GM23338 (cell line): ENCODE measurements at regions not wholly inside any gene's neighbourhood (a gene's known extent, or its start where the extent isn't known, plus 50 kb on each side); places are given as distances from the start of the nearest gene placed in this dataset.

Experiments
- ATAC-seq: fragments of 200-7000 bp; cut with Tn5 transposase; 3 replicates; pipeline ENCODE4 v1.9.1; 2020
- DNase-seq: peaks from one replicate; pipeline ENCODE4 v3.0.0-alpha.2; 2015; ENCODE audit warnings: low spot score
- H2AFZ ChIP-seq: fragments of 200-600 bp; sonication (generic); 2 replicates; pipeline ENCODE4 v1.8.0; 2016; ENCODE audit warnings: antibody characterized with exemption, mild to moderate bottlenecking, moderate library complexity
- H3F3A ChIP-seq: fragments of 200-600 bp; sonication (generic); replicated peaks from 2 replicates; pipeline ENCODE4 v1.8.0; 2017; ENCODE audit warnings: antibody characterized with exemption, mixed run types, low read depth
- H3K27ac ChIP-seq: fragments of 200-600 bp; sonication (generic); 2 replicates; pipeline ENCODE4 v1.6.1; 2016; ENCODE audit warnings: low read depth
- H3K27me3 ChIP-seq: fragments of 200-600 bp; sonication (generic); 2 replicates; pipeline ENCODE4 v1.8.0; 2016; ENCODE audit warnings: mild to moderate bottlenecking, mixed run types, moderate library complexity; ENCODE audit not compliant: insufficient read depth
- H3K36me3 ChIP-seq: fragments of 200-600 bp; sonication (generic); 2 replicates; pipeline ENCODE4 v1.8.0; 2016; ENCODE audit warnings: mild to moderate bottlenecking; ENCODE audit not compliant: insufficient read depth
- H3K4me1 ChIP-seq: fragments of 200-600 bp; sonication (generic); 2 replicates; pipeline ENCODE4 v1.8.0; 2016; ENCODE audit warnings: mild to moderate bottlenecking, moderate library complexity; ENCODE audit not compliant: insufficient read depth
- H3K4me2 ChIP-seq: fragments of 200-600 bp; sonication (generic); 2 replicates; pipeline ENCODE4 v1.7.1; 2017; ENCODE audit warnings: mixed run types
- H3K4me3 ChIP-seq: fragments of 200-600 bp; sonication (generic); 2 replicates; pipeline ENCODE4 v1.6.1; 2016; ENCODE audit warnings: mixed run types
- H3K79me2 ChIP-seq: fragments of 200-600 bp; sonication (generic); replicated peaks from 2 replicates; pipeline ENCODE4 v1.8.0; 2017; ENCODE audit warnings: mild to moderate bottlenecking; ENCODE audit not compliant: insufficient read depth
- H3K9me2 ChIP-seq: fragments of 200-600 bp; sonication (generic); 2 replicates; pipeline ENCODE4 v1.8.0; 2017; ENCODE audit not compliant: insufficient read depth
- H4K20me1 ChIP-seq: fragments of 200-600 bp; sonication (generic); replicated peaks from 2 replicates; pipeline ENCODE4 v1.8.0; 2017; ENCODE audit warnings: mild to moderate bottlenecking; ENCODE audit not compliant: insufficient read depth
- H3K27ac Mint-ChIP-seq: 2 replicates; pipeline ENCODE4 v1.8.0; 2020; ENCODE audit warnings: inconsistent platforms, mild to moderate bottlenecking, moderate library complexity, mixed read lengths
- H3K27me3 Mint-ChIP-seq: 3 replicates; pipeline ENCODE4 v1.8.0; 2022; ENCODE audit warnings: low read depth, mild to moderate bottlenecking, moderate library complexity, mixed read lengths, inconsistent platforms; ENCODE audit not compliant: insufficient read depth, poor library complexity
- H3K36me3 Mint-ChIP-seq: 3 replicates; pipeline ENCODE4 v1.8.0; 2021; ENCODE audit warnings: low read depth, mild to moderate bottlenecking, inconsistent platforms, moderate library complexity, mixed read lengths
- H3K4me1 Mint-ChIP-seq: 3 replicates; pipeline ENCODE4 v1.8.0; 2020; ENCODE audit warnings: mild to moderate bottlenecking, inconsistent platforms, mixed read lengths
- H3K4me3 Mint-ChIP-seq: 3 replicates; pipeline ENCODE4 v1.8.0; 2021; ENCODE audit warnings: moderate library complexity, mild to moderate bottlenecking, inconsistent platforms, mixed read lengths
- H3K9me3 Mint-ChIP-seq: 3 replicates; pipeline ENCODE4 v1.8.0; 2020; ENCODE audit warnings: moderate library complexity, mild to moderate bottlenecking, inconsistent platforms, mixed read lengths
- CREB1 ChIP-seq: fragments of 250-450 bp; sonication (Bioruptor Pico); IDR thresholded peaks from 2 replicates; pipeline ENCODE4 v1.5.0; 2020; ENCODE audit warnings: low read depth, mild to moderate bottlenecking, moderate library complexity
- CTCF ChIP-seq, 2 experiments: fragments of 200-600 bp in 1 of 2; sonication (generic) in 1 of 2; conservative IDR thresholded peaks; 2 replicates each; pipeline versions ENCODE4 v1.5.1 to v1.6.1; 2016 to 2017; ENCODE audit warnings: antibody characterized with exemption in 2 of 2, low read depth in 2 of 2, mild to moderate bottlenecking in 2 of 2, moderate library complexity in 1 of 2
- ETS1 ChIP-seq: IDR thresholded peaks from 2 replicates; pipeline ENCODE4 v1.6.1; 2016; ENCODE audit warnings: antibody characterized with exemption
- EZH2 ChIP-seq: fragments of 200-600 bp; sonication (generic); IDR thresholded peaks from one replicate; pipeline ENCODE4 v1.8.0; 2017; ENCODE audit warnings: antibody characterized with exemption, mild to moderate bottlenecking, low read depth; ENCODE audit not compliant: unreplicated experiment
- EZH2phosphoT487 ChIP-seq: fragments of 200-600 bp; sonication (generic); IDR thresholded peaks from one replicate; pipeline ENCODE4 v1.8.1; 2018; ENCODE audit warnings: antibody characterized with exemption; ENCODE audit not compliant: unreplicated experiment
- JUNB ChIP-seq: IDR thresholded peaks from one replicate; pipeline ENCODE4 v1.6.1; 2016; ENCODE audit warnings: antibody characterized with exemption; ENCODE audit not compliant: unreplicated experiment
- NANOG ChIP-seq: IDR thresholded peaks from 2 replicates; pipeline ENCODE4 v1.6.1; 2016; ENCODE audit warnings: antibody characterized with exemption, borderline replicate concordance
- POLR2AphosphoS5 ChIP-seq: IDR thresholded peaks from 2 replicates; pipeline ENCODE4 v1.6.1; 2016; ENCODE audit warnings: antibody characterized with exemption, low read depth
- REST ChIP-seq: IDR thresholded peaks from one replicate; pipeline ENCODE4 v1.6.1; 2018; ENCODE audit warnings: antibody characterized with exemption; ENCODE audit not compliant: unreplicated experiment
- STAT1 ChIP-seq: IDR thresholded peaks from one replicate; pipeline ENCODE4 v1.6.1; 2016; ENCODE audit warnings: antibody characterized with exemption; ENCODE audit not compliant: unreplicated experiment
- ZNF114 ChIP-seq: fragments of 250-450 bp; sonication (Bioruptor Pico); IDR thresholded peaks from 2 replicates; pipeline ENCODE4 v1.5.0; 2020; ENCODE audit warnings: mild to moderate bottlenecking, moderate library complexity
- ZNF331 ChIP-seq: fragments of 250-450 bp; sonication (Bioruptor Pico); IDR thresholded peaks from 2 replicates; pipeline ENCODE4 v1.5.0; 2020; ENCODE audit warnings: low read depth, mild to moderate bottlenecking, moderate library complexity
- ZNF462 ChIP-seq: fragments of 250-450 bp; sonication (Bioruptor Pico); IDR thresholded peaks from 2 replicates; pipeline ENCODE4 v1.5.0; 2020; ENCODE audit warnings: mild to moderate bottlenecking, moderate library complexity

GRCh38 chr15:79657722-79658121, 225.6 kb downstream of the MINAR1 start:
- Histone ChIP-seq H4K20me1 (no peaks in the 10 kb centered on the region), H3K27ac (no peak overlapping the region), H2AFZ (no peak overlapping the region), H3F3A (no peaks in the 10 kb centered on the region), H3K27me3 (no peaks in the 10 kb centered on the region), H3K79me2 (no peaks in the 10 kb centered on the region), H3K9me2 (peaks cover 31% of the 10 kb centered on the region), H3K36me3 (no peaks in the 10 kb centered on the region), H3K4me2 (no peak overlapping the region), H3K4me3 (no peak overlapping the region), H3K4me1 (no peaks in the 10 kb centered on the region)
- Mint-ChIP-seq H3K9me3 (no peaks in the 10 kb centered on the region), H3K4me3 (no peak overlapping the region), H3K4me1 (no peaks in the 10 kb centered on the region), H3K27ac (no peak overlapping the region), H3K27me3 (peaks cover 3% of the 10 kb centered on the region), H3K36me3 (no peaks in the 10 kb centered on the region)
- DNase-seq (no peak), ATAC-seq (no peak)
- no peak for TF ChIP-seq STAT1
- no peak for TF ChIP-seq ZNF114 (CRISPR knock-in tag)
- TF ChIP-seq POLR2AphosphoS5: no peak
- TF ChIP-seq ZNF462 (CRISPR knock-in tag): no peak
- no peak for TF ChIP-seq ETS1
- TF ChIP-seq REST: no peak
- no peak for TF ChIP-seq CREB1 (CRISPR knock-in tag)
- TF ChIP-seq EZH2: no peak
- no peak for TF ChIP-seq ZNF331 (CRISPR knock-in tag)
- no peak for TF ChIP-seq JUNB
- no peak for TF ChIP-seq EZH2phosphoT487
- TF ChIP-seq CTCF (conservative IDR thresholded peaks at IDR 0.05; ENCODE audit: low read depth in 2 of 2): no peak
- TF ChIP-seq NANOG: no peak
